GM19043 (cell line): ENCODE measurements at regions not wholly inside any gene's neighbourhood (a gene's known extent, or its start where the extent isn't known, plus 50 kb on each side); places are given as distances from the start of the nearest gene placed in this dataset.
"Not testable (repeated sequence)": the region's sequence is repeated elsewhere in the genome, so short reads cannot be mapped to it uniquely, and the experiment has no call there.

ENCODE experiments used
- ATAC-seq: cut with Tn5 transposase; IDR thresholded peaks from one replicate; pipeline ENCODE4 v1.9.1; 2021; ENCODE audit warnings: low read depth; ENCODE audit not compliant: unreplicated experiment

GRCh38 chr10:27391325-27391724, 112.8 kb upstream of the RAB18 start:
- ATAC-seq: no peak

- ATAC-seq: no peak
Observed at GRCh38 chr10:27390681-27391080, 113.4 kb upstream of the RAB18 start.

DNA sequence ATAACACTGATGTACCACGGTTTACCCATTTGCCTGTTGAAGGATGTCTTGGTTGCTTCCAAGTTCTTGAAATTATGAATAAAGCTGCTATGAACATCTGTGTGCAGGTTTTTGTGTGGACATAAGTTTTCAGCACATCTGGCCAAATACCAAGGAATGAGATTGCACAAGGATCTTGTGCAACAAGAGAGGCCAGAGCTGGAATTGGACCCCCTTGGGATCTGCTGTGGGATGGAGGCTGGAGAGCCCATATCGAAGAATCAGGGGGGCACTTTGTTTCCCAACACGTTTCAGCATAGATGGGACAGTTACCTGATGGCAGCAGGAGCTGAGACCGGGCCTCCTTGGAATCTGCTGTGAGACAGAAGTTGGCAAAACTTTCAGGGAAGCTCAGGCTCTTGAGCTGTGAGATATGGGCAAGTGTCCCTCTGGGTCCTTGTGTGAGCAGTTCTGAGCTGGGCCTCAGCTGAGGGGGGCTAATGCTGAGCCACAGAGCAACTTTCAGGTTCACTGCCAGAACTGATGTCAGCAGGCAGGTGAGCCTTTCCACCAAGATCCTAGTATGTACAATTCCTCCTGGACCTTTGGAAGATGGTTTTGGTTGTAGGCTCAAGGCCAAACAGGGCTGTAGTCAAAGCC, 115.2 kb upstream of the RAB18 start:
- no peak for ATAC-seq

DNA sequence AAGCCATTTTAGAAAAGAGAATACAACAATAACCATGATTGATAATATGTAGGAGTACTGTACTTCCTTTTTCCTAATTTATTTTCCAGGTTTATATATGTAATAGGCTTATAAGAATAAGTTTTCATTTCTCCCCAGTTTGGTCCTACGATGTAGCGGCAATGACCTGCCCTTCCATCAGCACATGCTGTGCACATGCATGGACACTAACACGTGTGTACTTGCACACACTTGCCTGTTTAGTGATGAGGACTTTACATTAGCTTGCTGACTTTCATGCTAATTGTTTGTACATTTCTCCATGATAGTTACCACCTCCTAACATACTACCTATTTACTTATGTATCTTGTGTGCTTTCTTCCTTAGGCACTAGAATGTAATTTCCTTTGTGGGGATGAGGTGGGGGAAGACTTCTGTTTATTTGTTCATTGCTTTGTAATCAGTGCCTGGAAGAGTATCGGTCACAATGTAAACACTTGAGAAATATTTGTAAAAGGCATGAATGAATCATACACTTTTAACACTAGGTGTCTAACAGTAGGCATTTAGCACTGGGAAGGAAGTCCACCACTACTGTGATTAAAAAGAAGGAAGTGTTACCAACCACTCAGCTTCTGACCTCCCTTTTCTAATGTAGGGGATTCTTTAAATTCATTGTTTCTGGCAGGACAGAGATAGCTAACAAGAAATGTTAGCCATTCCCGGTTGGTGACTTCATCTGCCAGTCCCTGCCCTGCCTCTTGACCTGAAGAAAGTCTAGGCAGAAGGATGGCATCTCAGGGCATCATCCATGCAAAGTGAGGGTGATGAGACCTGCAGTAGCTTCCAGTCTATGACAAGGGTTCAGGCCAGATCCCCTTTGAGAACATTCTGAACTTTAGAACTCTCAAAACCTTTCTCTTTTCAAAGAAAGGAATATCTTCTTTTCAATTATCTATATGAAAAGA, 120.2 kb upstream of the RAB18 start:
- ATAC-seq: no peak

DNA sequence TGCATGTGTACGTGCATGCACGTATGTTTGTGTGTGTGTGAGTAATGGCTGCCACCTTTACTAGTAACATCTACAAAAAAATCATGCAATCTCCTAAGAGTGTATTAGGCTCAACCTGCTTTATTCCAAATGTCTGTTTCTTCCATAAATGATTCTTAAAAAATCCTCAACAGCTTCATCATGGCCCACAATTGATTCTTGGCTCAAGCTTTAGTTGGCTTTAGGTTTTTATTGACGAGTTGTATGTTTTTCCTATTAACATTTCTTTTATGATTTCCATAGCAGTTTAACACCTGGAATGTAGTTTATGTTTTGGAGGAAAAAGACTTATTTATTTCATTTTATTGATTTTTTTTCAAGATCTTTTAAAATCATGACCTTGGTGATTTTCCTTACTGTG, 121.9 kb upstream of the RAB18 start:
- ATAC-seq: no peak

DNA sequence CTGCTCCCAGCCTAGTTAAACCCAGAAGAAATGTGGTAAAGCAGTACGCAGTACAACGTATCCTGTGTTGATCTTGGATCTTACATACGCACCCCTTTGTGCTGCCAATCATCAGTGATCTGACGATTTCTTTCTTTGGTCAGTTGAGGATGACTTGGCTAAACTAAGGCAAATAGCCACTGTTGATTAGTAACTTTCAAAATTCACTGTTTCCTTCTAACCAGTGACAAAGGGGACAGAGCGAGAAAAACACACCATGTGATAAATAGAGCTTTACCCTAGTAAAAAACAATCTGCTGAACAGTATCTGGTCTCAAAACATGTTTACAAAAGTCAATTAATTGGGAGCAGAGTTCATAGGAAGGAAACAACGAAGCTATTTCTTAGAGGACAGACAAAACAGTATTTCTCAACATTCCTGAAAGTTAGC, 123.2 kb upstream of the RAB18 start:
- ATAC-seq: no peak

DNA sequence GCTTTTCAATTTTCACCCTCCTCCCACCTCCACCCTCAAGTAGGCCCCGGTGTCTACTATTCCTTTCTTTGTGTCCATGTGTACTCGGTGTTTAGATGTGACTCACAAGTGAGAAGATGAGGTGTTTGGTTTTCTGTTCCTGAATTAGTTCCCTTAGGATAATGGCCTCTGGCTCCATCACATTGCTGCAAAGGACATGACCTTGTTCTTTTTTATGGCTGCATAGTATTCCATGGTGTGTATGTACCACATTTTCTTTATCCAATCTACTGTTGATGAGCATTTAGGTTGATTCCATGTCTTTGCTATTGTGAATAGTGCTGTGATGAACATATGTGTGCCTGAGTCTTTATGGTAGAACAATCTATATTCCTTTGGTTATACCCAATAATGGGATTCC, 125.1 kb upstream of the RAB18 start:
- not testable (repeated sequence) for ATAC-seq

- no peak for ATAC-seq
Observed at GRCh38 chr10:27373566-27374160, 130.4 kb upstream of the RAB18 start.

GRCh38 chr10:27372095-27372494, 131.5 kb upstream of the ACBD5 start:
- no peak for ATAC-seq

DNA sequence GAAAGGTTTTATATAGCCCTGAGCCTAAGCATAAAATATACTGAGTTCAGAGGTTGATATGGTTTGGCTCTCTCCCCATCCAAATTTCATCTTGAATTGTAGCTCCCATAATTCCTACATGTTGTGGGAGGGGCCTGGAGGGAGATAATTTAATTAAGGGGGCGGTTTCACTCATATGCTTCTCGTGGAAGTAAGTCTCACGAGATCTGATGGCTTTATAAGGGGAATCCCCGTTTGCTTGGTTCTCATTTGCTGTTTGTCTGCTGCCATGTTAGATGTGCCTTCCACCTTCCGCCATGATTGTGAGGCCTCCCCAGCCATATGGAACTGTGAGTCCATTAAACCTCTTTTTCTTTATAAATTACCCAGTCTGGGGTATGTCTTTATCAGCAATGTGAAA, 130.8 kb upstream of the ACBD5 start:
- not testable (repeated sequence) for ATAC-seq

- no peak for ATAC-seq
Observed at GRCh38 chr10:27369880-27370279, 129.3 kb upstream of the ACBD5 start.

- ATAC-seq: no peak
Observed at GRCh38 chr10:27368706-27369105, 128.1 kb upstream of the ACBD5 start.

- no peak for ATAC-seq
Observed at GRCh38 chr10:27366769-27367168, 126.2 kb upstream of the ACBD5 start.

GRCh38 chr10:27364028-27364427, 123.4 kb upstream of the ACBD5 start:
- no peak for ATAC-seq

DNA sequence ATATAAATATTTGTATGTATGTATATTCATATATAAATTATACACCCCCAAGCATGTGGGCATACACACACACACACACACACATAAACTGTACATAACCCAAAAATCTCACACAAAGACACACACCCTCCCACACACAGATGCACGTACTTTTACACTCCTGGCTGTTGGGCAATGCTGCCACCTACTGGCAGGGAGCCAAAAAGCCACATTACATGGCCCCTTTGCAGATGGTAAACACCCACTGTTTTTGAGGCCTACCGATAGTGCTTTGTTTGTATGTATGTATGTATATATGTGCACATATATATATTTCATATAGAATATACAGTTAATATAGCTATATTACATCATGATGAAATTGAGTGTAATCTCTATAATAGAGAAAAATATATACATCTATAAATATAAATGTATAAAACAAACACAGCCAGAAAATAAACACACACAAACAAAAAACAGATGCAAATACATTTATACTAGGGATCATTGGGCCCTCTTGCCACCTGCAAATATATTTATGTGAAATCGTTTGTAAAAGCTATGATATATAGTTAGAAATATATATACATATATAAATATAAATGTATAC, 120.1 kb upstream of the ACBD5 start:
- peak; percentile 94 for ATAC-seq

- no peak for ATAC-seq
Observed at GRCh38 chr10:27359792-27360355, 119.3 kb upstream of the ACBD5 start.

DNA sequence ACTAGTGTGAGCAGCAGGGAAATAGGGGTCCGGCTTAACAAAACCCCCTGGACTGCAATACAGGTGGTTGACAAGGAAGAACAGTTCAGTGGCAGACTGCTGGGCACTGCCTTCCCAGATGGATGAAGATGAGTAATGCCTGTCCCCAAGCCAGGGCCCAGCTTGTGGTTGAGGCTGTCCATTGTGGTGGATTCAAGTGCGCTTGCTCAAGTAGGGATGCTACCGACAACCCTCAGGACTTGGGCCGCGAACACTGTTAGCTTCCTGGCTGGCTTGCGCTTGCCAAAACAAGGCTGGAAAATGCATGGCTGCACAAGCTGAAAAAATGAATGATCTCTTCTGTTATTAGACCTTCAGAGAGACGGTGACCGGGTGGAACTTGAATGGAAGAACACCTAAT, 116.1 kb upstream of the ACBD5 start:
- ATAC-seq: no peak

DNA sequence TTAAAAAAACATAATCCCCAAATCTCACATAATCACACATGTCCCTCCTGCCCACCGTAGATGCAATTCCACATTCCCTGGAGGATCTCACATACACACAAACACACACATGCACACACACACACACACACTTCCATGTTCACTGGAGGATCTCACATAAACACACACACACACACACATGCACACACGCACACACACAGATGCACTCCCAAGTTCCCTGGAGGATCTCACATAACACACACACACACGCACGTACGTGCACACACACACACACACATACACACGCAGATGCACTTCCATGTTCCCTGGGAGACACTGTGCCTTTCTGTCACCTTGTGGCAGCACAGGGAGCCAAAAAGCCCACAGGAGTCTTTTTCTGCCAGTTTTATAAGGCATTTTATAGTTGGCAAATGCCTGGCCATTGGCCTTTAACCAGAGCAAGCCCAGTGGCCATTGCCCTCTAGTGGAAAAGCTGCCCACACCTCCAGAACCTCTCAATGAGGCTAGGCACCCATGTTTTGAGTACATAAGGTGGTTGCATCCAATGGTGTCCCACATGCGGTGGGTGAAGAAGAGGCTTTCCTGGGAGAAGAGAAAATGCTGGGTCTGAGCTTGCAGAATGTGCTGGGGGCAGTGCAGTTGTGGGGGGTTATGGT, 115.4 kb upstream of the ACBD5 start:
- no peak for ATAC-seq

DNA sequence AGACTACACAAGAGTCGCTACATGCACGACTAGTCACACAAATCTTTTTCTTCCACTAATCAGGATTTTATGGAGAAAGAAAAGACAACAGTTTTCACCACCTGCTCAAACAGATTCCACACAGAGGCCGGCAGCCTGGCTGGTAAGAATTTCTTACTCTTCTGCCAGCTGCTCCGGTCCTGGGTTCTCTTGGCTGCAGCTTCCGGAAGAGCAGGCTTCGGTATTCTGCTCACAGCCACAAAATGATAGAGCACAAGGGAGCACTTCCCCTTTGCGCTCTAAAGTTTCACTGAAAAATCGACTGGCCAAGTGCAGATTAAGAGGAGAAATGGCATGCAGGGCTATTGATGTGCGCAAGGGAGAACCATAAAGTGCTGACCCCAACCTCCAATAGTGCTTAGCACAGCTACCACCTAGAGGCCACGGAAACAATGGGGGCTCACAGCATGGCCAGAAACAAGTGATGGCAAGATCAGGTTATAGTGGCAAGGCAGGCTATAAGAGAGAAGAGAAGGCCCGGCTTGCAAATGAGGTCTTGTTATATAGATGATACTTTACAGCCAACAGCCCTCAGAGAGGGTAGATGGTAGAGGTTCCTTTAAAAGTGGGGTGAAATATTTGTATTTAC, 114.2 kb upstream of the ACBD5 start:
- ATAC-seq: peak; percentile 97

GRCh38 chr10:27354100-27354499, 113.5 kb upstream of the ACBD5 start:
- ATAC-seq: peak; percentile 7
